ENCODE measurements at regions not wholly inside any gene's neighbourhood (a gene's known extent, or its start where the extent isn't known, plus 50 kb on each side); places are given as distances from the start of the nearest gene placed in this dataset.

DNA sequence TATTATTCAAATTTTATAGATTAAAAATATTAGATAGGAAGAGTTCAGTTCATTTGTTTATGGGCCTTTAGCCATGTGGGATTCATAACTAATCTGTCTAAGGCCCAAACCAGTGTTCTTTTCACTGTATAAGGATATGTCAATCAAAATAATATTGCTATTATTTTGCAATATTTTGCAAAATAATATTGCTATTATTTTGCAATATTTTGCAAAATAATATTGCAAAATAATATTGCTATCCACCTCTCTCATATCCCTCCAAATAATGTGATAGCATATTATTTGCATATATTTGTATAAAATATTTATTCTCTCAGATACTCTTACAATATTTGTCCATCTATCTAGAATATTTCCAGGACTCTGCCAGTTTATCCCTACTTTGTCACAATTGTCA, 595.3 kb upstream of the PTCHD4 start:
- no peak for DNase-seq

GRCh38 chr6:48701572-48701971, 590.6 kb upstream of the PTCHD4 start:
- DNase-seq = no peak

DNA sequence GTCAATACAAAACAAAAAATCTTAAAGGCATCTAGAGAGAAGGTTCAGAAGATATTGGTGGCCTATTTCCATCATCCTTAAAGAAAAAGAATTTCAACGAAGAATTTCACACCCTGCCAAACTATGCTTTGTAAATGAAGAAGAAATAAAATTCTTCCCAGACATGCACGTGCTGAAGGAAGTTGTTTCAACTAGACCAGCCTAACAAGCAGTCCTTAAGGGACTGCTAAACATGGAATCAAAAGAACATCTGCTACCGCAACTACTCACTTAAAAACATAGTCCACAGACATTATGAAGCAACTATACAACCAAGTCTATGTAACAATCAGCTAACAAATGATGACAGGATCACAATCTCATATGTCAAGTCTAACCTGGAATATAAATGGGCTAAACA, 584.9 kb upstream of the PTCHD4 start:
- DNase-seq = no peak

DNA sequence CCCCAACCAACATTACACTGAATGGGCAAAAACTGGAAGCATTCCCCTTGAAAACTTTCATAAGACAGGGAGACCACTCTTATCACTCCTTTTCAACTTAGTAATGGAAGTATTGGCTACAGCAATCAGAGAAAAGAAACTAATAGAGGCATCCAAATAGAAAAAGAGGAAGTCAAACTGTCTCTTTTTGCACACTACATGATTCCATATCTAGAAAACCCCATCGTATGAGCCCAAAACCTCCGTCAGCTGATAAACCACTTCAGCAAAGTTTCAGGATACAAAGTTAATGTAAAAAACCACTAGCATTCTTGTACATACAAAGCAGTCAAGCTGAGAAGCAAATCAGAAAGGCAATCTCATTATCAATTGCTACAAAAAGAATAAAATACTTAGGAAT, 580.4 kb upstream of the PTCHD4 start:
- no peak for DNase-seq

DNA sequence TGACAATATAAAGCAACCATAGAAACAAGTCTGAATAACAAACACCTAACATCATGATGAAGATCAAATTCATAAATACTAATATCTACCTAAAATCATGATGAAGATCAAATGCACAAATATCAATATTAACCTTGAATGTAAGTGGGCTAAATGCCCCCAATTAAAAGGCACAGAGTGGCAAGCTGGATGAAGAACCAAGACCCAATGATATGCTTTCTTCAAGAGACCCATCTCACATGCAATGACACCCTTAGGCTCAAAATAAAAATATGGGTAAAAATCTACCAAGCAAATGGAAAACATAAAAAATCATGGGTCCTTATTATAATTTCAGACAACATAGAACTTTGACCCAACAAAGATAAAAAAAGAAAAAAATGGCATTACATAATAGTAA, 578.5 kb upstream of the PTCHD4 start:
- DNase-seq = no peak

DNA sequence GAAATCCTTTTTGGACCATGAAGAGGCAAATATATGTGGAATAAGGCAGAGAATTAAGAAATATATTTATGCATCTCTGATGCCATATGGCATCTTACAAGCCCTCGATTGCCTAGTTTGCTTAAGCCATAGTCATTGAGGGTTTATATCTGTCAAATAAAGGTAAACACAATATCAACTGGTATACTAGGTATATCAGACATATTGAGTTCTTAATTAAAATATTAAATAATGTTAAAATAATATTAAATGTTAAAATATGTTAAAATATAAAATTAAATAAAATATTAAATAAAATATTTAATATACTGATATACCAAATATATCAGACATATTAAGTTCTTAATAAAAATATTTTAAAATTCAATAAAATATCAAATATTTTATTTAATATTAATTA, 567.4 kb upstream of the PTCHD4 start:
- DNase-seq = no peak

- DNase-seq = no peak
These were observed 560.5 kb upstream of the PTCHD4 start for GRCh38 chr6:48671505-48671904.

- DNase-seq = no peak
These were observed 559.5 kb upstream of the PTCHD4 start for GRCh38 chr6:48670546-48670945.

DNA sequence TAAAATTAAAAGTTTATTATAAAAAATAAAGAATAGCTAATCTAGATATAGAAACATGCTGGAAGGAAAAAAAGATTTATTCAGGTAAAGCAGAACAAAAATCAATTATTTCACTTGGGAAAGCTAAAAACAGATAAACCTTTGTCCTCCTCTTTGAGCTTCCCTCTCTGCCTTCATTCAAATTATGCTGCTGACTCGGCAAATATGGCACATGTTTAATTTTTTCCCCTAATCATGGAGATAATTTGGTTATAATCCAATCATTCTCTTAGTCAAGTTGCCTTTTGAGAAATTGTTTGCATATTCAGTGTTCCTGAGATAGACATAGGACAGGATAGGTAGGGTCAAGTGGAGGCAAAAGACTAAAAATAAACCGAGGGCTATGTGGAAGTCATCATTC, 556.8 kb upstream of the PTCHD4 start:
- DNase-seq = no peak

- peak in 2 of 3 experiments; percentile 20 to 71 for DNase-seq
These were observed 553.8 kb upstream of the PTCHD4 start for GRCh38 chr6:48664826-48665225.

DNA sequence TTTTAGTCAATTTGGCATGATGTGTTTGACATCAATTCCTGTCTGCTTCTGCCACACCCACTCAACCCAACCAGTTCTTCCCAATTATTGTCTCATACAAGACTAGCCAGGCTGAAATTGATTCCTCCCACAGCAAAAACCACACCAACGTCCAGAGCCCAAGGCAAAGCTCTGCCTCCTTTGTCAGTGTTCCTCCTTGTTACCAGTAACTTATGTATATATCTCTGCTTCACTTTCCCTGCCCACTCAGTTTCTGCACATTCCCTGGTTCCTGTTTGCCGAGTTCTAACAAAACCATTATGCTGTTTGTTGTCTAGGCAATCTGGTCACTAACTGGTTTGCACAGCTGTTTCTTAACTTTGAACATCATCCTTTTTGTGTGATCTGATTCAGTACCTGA, 547.9 kb upstream of the PTCHD4 start:
- peak in 2 of 3 experiments; percentile 22 to 50 for DNase-seq

- no peak for DNase-seq
These were observed 530.5 kb upstream of the PTCHD4 start for GRCh38 chr6:48641544-48641943.

GRCh38 chr6:48638796-48639195, 527.8 kb upstream of the PTCHD4 start:
- peak in 1 of 3 experiments; percentile 32 for DNase-seq

- no peak for DNase-seq
These were observed 519.5 kb upstream of the PTCHD4 start for GRCh38 chr6:48630511-48630910.

DNA sequence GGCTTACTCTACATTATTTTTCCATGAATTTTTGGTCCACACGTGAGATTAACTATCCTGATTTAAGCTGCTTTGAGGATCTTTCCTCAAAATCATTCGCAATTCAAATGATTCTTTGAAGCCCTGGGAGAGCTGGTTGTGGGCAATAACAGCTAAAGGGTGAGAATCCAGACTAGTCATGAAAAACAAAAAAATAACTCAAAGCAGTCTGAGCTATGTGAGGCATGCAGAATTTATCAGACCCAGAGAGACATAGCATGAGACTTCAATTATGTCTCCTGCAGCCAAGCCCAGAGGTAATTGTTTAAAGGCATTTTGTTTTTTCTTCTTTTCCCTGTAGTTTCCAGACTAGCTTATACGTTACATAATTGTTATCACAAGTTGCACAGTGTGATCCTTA, 517.3 kb upstream of the PTCHD4 start:
- DNase-seq = no peak

DNA sequence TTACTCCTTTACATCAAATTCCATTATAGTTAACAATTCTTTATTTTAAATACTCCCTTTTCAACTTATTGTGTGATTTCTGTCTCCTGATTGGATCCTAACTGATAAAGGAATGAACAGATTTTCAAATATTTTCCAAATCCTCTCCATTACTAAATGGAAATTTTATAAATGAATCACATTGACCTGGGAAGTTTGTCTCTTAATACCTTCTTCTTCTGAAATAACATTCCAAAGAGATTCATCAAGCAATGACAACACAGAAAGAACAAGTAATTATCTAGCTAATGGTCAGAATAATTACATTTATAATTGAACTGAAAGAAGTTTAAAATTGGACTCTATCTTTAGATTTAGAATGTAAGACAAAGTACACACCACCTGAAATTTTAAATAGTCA, 515.4 kb upstream of the PTCHD4 start:
- DNase-seq = no peak

- DNase-seq = no peak
These were observed 513.6 kb upstream of the PTCHD4 start for GRCh38 chr6:48624631-48625030.

DNA sequence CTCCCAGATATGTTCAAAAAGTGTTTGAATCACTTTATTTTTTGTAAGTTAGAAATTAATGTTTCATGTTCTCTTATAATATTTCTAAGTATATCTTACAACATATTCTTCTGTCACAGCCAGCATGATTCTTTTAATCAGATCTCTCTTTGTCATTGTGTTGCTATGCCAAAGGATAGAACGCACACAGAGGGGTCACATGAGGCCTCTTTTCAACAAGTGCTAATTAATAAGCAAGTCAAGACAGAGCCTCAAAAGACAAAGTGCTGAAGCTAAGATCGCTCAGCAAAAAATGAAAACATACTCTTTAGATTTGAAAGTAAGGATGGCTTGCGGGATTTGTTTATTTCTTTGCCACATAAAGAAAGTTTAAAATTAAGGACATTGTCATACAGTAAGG, 508.8 kb upstream of the PTCHD4 start:
- DNase-seq = peak in 2 of 3 experiments; percentile 12 to 74

- no peak for DNase-seq
These were observed 504.0 kb upstream of the PTCHD4 start for GRCh38 chr6:48615041-48615440.

- no peak for DNase-seq
These were observed 503.3 kb upstream of the PTCHD4 start for GRCh38 chr6:48614326-48614725.

GRCh38 chr6:48613231-48613949, 502.4 kb upstream of the PTCHD4 start:
- no peak for DNase-seq

- no peak for DNase-seq
These were observed 500.3 kb upstream of the PTCHD4 start for GRCh38 chr6:48611332-48611731.

DNA sequence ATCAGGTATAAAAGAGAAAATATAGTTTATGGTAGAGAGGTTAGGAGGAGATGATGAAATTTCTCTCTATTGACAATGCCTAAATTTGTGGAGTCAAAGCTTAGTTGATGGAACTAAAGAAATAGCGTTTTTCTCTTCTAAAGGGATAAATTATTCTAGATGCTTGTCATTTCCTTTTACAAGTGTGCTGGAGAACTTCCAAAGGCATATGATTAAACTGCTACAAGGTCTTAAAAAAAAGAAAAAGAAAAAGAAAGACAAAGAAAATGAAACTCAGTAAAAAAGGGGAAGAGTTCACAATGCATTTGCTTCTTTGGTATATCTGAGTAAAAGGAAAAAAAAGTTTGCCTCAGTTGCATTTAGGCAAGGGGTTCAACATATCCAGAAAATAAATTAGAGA, 499.8 kb upstream of the PTCHD4 start:
- no peak for DNase-seq

GRCh38 chr6:48606618-48607017, 495.6 kb upstream of the PTCHD4 start:
- no peak for DNase-seq

DNA sequence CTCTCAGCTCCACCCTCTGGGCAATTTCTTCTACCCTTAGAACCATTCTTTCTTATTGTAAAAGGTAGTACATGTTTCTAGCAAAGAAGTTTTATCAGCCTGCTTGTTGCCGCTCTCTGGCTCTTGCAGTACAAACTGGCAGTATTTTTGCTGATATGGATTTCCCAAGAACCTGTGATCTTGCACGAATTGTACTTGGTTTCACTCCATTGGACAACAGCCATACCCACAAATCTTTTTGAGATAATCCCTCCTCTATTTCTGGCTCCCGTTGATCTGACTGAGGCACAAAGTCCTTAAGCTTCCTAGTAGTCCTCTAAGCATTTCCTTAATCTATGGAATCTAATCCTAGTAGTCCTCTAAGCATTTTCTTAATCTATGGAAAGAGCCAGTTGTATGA, 487.0 kb upstream of the PTCHD4 start:
- no peak for DNase-seq

All from NCI-H1417 (cell line).